Nephron progenitor cell (in vitro differentiated cells): ENCODE measurements at regions not wholly inside any gene's neighbourhood (a gene's known extent, or its start where the extent isn't known, plus 50 kb on each side); places are given as distances from the start of the nearest gene placed in this dataset.

ENCODE experiments used
- DNase-seq: peaks from one replicate; pipeline ENCODE4 v3.0.0; 2021
- H3K27ac Mint-ChIP-seq: 2 replicates; pipeline ENCODE4 v1.8.0; 2021; ENCODE audit warnings: mild to moderate bottlenecking, moderate library complexity, mixed read lengths
- H3K27me3 Mint-ChIP-seq: 2 replicates; pipeline ENCODE4 v1.8.0; 2021; ENCODE audit warnings: mild to moderate bottlenecking, low read depth, mixed read lengths; ENCODE audit not compliant: poor library complexity
- H3K36me3 Mint-ChIP-seq: 2 replicates; pipeline ENCODE4 v1.8.0; 2021; ENCODE audit warnings: low read depth, mixed read lengths
- H3K4me1 Mint-ChIP-seq: 2 replicates; pipeline ENCODE4 v1.8.0; 2021; ENCODE audit warnings: mixed read lengths
- H3K4me3 Mint-ChIP-seq: 2 replicates; pipeline ENCODE4 v1.8.0; 2021; ENCODE audit warnings: mild to moderate bottlenecking, moderate library complexity, mixed read lengths
- H3K9me3 Mint-ChIP-seq: 2 replicates; pipeline ENCODE4 v1.8.0; 2021; ENCODE audit warnings: mild to moderate bottlenecking, moderate library complexity, mixed read lengths
- CTCF ChIP-seq: fragments of 200-600 bp; sonication (generic); IDR thresholded peaks from 2 replicates; pipeline ENCODE4 v1.5.0; 2021; ENCODE audit warnings: antibody characterized with exemption

- no peak overlapping the region for H3K4me3 Mint-ChIP-seq
- TF ChIP-seq CTCF = no peak
- H3K4me1 Mint-ChIP-seq = peaks cover 3% of the 10 kb centered on the region
- no peaks in the 10 kb centered on the region for H3K36me3 Mint-ChIP-seq
- no peaks in the 10 kb centered on the region for H3K9me3 Mint-ChIP-seq
- H3K27ac Mint-ChIP-seq = no peak overlapping the region
- no peak for DNase-seq
- peaks cover 3% of the 10 kb centered on the region for H3K27me3 Mint-ChIP-seq
Observed at GRCh38 chr2:204175552-204176271, 239.1 kb downstream of the ICOS start.

GRCh38 chr2:204176306-204176705 lies 239.7 kb downstream of the ICOS start:
- no peaks in the 10 kb centered on the region for H3K4me1 Mint-ChIP-seq
- no peak for DNase-seq
- H3K9me3 Mint-ChIP-seq = no peaks in the 10 kb centered on the region
- H3K4me3 Mint-ChIP-seq = no peak overlapping the region
- no peak for TF ChIP-seq CTCF
- H3K27ac Mint-ChIP-seq = no peak overlapping the region
- peaks cover 5% of the 10 kb centered on the region for H3K27me3 Mint-ChIP-seq
- no peaks in the 10 kb centered on the region for H3K36me3 Mint-ChIP-seq

GRCh38 chr2:204177251-204177976 lies 240.9 kb downstream of the ICOS start:
- H3K36me3 Mint-ChIP-seq = no peaks in the 10 kb centered on the region
- no peak for TF ChIP-seq CTCF
- peaks cover 8% of the 10 kb centered on the region for H3K27me3 Mint-ChIP-seq
- no peaks in the 10 kb centered on the region for H3K4me1 Mint-ChIP-seq
- no peak overlapping the region for H3K27ac Mint-ChIP-seq
- no peak for DNase-seq
- H3K4me3 Mint-ChIP-seq = no peak overlapping the region
- H3K9me3 Mint-ChIP-seq = no peaks in the 10 kb centered on the region

DNA sequence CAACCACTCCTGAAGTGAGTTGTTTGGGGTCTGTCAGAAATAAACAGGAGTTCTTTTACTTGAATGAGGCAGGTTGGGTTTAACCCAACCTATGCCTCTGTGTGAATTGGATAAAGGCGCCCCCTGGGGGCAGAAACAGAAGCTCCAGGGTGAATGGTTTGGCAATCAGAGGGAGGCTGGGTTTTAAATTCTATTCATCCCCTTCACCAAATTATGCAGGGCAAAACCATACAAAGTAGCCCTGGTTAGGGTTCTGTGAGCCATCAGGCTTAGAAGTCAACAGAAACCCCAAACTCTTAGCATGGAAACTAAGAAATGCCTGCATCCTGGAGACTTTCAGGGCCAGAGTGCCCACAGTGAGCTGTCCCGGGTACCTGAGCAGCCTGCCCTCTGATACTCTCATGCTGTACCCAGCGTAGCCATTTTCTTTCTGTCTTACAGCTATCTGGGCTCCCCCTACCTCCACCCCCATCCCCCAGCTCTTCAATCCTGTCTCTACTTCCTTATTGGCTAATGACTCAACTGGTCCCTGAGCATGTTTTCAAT lies 241.5 kb downstream of the ICOS start:
- peaks cover 8% of the 10 kb centered on the region for H3K27me3 Mint-ChIP-seq
- peak; percentile 37 for DNase-seq
- H3K4me1 Mint-ChIP-seq = no peaks in the 10 kb centered on the region
- H3K27ac Mint-ChIP-seq = no peak overlapping the region
- no peaks in the 10 kb centered on the region for H3K36me3 Mint-ChIP-seq
- H3K4me3 Mint-ChIP-seq = no peak overlapping the region
- H3K9me3 Mint-ChIP-seq = no peaks in the 10 kb centered on the region
- TF ChIP-seq CTCF = peak; percentile 50

GRCh38 chr2:204180649-204181048 lies 244.1 kb downstream of the ICOS start:
- Mint-ChIP-seq H3K36me3 (no peaks in the 10 kb centered on the region), H3K4me1 (no peaks in the 10 kb centered on the region), H3K27me3 (peaks cover 8% of the 10 kb centered on the region), H3K9me3 (no peaks in the 10 kb centered on the region), H3K4me3 (no peak overlapping the region), H3K27ac (no peak overlapping the region)
- DNase-seq = no peak
- no peak for TF ChIP-seq CTCF
